ENCODE measurements at regions not wholly inside any gene's neighbourhood (a gene's known extent, or its start where the extent isn't known, plus 50 kb on each side); places are given as distances from the start of the nearest gene placed in this dataset.

- Histone ChIP-seq H4K20me1 (ENCODE audit: control insufficient read depth, insufficient read depth, low read depth, low read length) (no peaks in the 10 kb centered on the region), H3K4me3 (ENCODE audit: low read length) (0 out of 2 replicates have a peak overlapping the region, but pooled peaks have one; percentile 8), H3K79me2 (ENCODE audit: control insufficient read depth, low read length) (no peaks in the 10 kb centered on the region), H3F3A (ENCODE audit: control insufficient read depth, insufficient read depth) (peaks cover 21% of the 10 kb centered on the region), H3K27me3 (ENCODE audit: control insufficient read depth, low read length) (no peaks in the 10 kb centered on the region), H3K4me1 (ENCODE audit: control insufficient read depth, low read length) (peaks cover 82% of the 10 kb centered on the region), H3K9me2 (replicated peaks; ENCODE audit: control insufficient read depth, low read length) (no peaks in the 10 kb centered on the region), H3K27ac (ENCODE audit: low read depth, low read length) (no peak overlapping the region), H3K4me2 (ENCODE audit: low read length) (peak overlapping the region; percentile 61), H3K9me3 (ENCODE audit: control insufficient read depth, insufficient read depth, low read length) (no peaks in the 10 kb centered on the region), H3K36me3 (ENCODE audit: control insufficient read depth, low read length) (peaks cover 3% of the 10 kb centered on the region; the same call in 1 of the 2 replicates)
- no peak for TF ChIP-seq EZH2phosphoT487 (IDR thresholded peaks at IDR 0.05; ENCODE audit: borderline replicate concordance, low read length)
- TF ChIP-seq, protein P1, sequence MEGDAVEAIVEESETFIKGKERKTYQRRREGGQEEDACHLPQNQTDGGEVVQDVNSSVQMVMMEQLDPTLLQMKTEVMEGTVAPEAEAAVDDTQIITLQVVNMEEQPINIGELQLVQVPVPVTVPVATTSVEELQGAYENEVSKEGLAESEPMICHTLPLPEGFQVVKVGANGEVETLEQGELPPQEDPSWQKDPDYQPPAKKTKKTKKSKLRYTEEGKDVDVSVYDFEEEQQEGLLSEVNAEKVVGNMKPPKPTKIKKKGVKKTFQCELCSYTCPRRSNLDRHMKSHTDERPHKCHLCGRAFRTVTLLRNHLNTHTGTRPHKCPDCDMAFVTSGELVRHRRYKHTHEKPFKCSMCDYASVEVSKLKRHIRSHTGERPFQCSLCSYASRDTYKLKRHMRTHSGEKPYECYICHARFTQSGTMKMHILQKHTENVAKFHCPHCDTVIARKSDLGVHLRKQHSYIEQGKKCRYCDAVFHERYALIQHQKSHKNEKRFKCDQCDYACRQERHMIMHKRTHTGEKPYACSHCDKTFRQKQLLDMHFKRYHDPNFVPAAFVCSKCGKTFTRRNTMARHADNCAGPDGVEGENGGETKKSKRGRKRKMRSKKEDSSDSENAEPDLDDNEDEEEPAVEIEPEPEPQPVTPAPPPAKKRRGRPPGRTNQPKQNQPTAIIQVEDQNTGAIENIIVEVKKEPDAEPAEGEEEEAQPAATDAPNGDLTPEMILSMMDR (IDR thresholded peaks at IDR 0.05; ENCODE audit: low read depth, low read length, poor library complexity, severe bottlenecking), result no peak
Measured at GRCh38 chr12:89858718-89859117, 150.1 kb upstream of the ATP2B1 start.

DNA sequence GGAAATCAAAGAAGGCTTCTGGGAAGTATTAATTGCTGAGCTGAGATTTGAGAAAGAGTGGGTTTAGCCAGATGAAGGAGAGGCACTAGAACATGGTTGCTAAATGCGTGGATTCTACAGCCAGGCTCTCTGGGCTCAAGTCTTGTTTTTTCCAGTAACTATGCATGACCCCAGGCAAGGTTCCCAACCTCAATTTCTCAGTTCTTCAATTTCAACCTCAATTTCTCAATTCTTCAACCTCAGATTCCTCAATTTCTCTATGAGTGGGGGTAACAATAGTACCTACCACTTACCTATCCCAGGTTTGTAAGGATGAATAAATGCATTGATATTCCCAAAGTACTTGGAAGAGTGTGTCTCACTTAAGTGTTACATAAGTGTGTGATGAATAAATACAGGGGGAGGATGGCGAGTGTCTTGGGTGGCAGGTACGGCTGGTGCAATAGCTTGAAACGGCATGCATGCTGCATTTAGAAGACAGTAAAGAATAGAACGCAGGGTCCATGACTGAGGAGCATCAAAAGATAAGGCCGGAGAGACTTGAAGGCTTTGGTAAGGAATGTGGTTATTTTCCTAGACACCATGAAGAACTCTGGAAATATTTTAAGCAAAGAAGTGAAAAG is 149.1 kb upstream of the ATP2B1 start:
- H3K4me2 ChIP-seq (ENCODE audit: low read length), result peak overlapping the region; percentile 61
- peaks cover 14% of the 10 kb centered on the region for H3F3A ChIP-seq (ENCODE audit: control insufficient read depth, insufficient read depth)

GRCh38 chr12:89856431-89856830 is 147.8 kb upstream of the ATP2B1 start:
- Histone ChIP-seq H3K27me3 (ENCODE audit: control insufficient read depth, low read length) (no peaks in the 10 kb centered on the region), H3K27ac (ENCODE audit: low read depth, low read length) (peak overlapping the region; percentile 74), H3K4me3 (ENCODE audit: low read length) (peak overlapping the region; percentile 42), H3K9me2 (replicated peaks; ENCODE audit: control insufficient read depth, low read length) (no peaks in the 10 kb centered on the region), H3K4me2 (ENCODE audit: low read length) (peak overlapping the region; percentile 61), H3K36me3 (ENCODE audit: control insufficient read depth, low read length) (no peaks in the 10 kb centered on the region; the same call in 1 of the 2 replicates), H3K9me3 (ENCODE audit: control insufficient read depth, insufficient read depth, low read length) (no peaks in the 10 kb centered on the region), H3F3A (ENCODE audit: control insufficient read depth, insufficient read depth) (peaks cover 14% of the 10 kb centered on the region), H3K79me2 (ENCODE audit: control insufficient read depth, low read length) (no peaks in the 10 kb centered on the region), H4K20me1 (ENCODE audit: control insufficient read depth, insufficient read depth, low read depth, low read length) (no peaks in the 10 kb centered on the region), H3K4me1 (ENCODE audit: control insufficient read depth, low read length) (peaks cover 59% of the 10 kb centered on the region)
- TF ChIP-seq EZH2phosphoT487 (IDR thresholded peaks at IDR 0.05; ENCODE audit: borderline replicate concordance, low read length), result no peak
- TF ChIP-seq, protein P1 (IDR thresholded peaks at IDR 0.05; ENCODE audit: low read depth, low read length, poor library complexity, severe bottlenecking), result no peak

More for the DNA sequence above, 149.1 kb upstream of the ATP2B1 start:
- Histone ChIP-seq H3K9me2 (replicated peaks; ENCODE audit: control insufficient read depth, low read length) (no peaks in the 10 kb centered on the region), H3K4me1 (ENCODE audit: control insufficient read depth, low read length) (peaks cover 72% of the 10 kb centered on the region), H3K4me3 (ENCODE audit: low read length) (peak overlapping the region; percentile 22), H3K36me3 (ENCODE audit: control insufficient read depth, low read length) (peaks cover 3% of the 10 kb centered on the region; the same call in 1 of the 2 replicates), H3K79me2 (ENCODE audit: control insufficient read depth, low read length) (no peaks in the 10 kb centered on the region), H3K27me3 (ENCODE audit: control insufficient read depth, low read length) (no peaks in the 10 kb centered on the region), H4K20me1 (ENCODE audit: control insufficient read depth, insufficient read depth, low read depth, low read length) (no peaks in the 10 kb centered on the region), H3K27ac (ENCODE audit: low read depth, low read length) (peak overlapping the region; percentile 74), H3K9me3 (ENCODE audit: control insufficient read depth, insufficient read depth, low read length) (no peaks in the 10 kb centered on the region)
- TF ChIP-seq EZH2phosphoT487 (IDR thresholded peaks at IDR 0.05; ENCODE audit: borderline replicate concordance, low read length), result no peak
- TF ChIP-seq, protein P1 (IDR thresholded peaks at IDR 0.05; ENCODE audit: low read depth, low read length, poor library complexity, severe bottlenecking), result no peak
